B cell (primary cell): ENCODE measurements at regions not wholly inside any gene's neighbourhood (a gene's known extent, or its start where the extent isn't known, plus 50 kb on each side); places are given as distances from the start of the nearest gene placed in this dataset.

Source experiments
- ATAC-seq: fragments of 200-7000 bp; cut with Tn5 transposase; one replicate; pipeline ENCODE4 v1.10.0; 2021; ENCODE audit warnings: low read depth, mild to moderate bottlenecking, moderate number of reproducible peaks, moderate library complexity
- CTCF ChIA-PET: fragments of 350-600 bp; sonication (Branson Sonifier 250); formaldehyde crosslinking; loops from one replicate; lab custom pipeline; 2021; ENCODE audit warnings: antibody characterized with exemption, inconsistent platforms; lab: Charles Lee
- POLR2A ChIA-PET: fragments of 350-600 bp; sonication (Branson Sonifier 250); formaldehyde crosslinking; loops from one replicate; lab custom pipeline; 2021; ENCODE audit warnings: antibody characterized with exemption; lab: Charles Lee
- DNase-seq: peaks from one replicate; pipeline ENCODE4 v3.0.0; 2013
- H2AFZ ChIP-seq: 2 replicates; pipeline ENCODE4 v1.6.1; 2012; ENCODE audit warnings: mild to moderate bottlenecking, low read depth, low read length; ENCODE audit not compliant: insufficient read depth, poor library complexity, severe bottlenecking
- H3K27ac ChIP-seq, 2 donors: 1 replicate in 1 of 2; 2 replicates in 1 of 2; pipeline ENCODE4 v1.5.1; 2012 to 2013; ENCODE audit warnings: low read length in 2 of 2, mild to moderate bottlenecking in 2 of 2, moderate library complexity in 1 of 2
- H3K27me3 ChIP-seq, 4 experiments: fragments of 200-600 bp in 1 of 4; sonication (generic) in 1 of 4; replicated peaks in 1 of 4; 1 replicate in 2 of 4; 2 replicates in 2 of 4; pipeline versions ENCODE4 v1.6.1 to v1.7.0; 2013 to 2016; ENCODE audit warnings: low read length in 3 of 4, mild to moderate bottlenecking in 2 of 4, mixed read lengths in 1 of 4, moderate library complexity in 1 of 4; ENCODE audit not compliant: insufficient read depth in 4 of 4, control insufficient read depth in 3 of 4; ENCODE audit errors: control extremely low read depth in 1 of 4
- H3K36me3 ChIP-seq, 2 experiments: replicated peaks in 1 of 2; 1 replicate in 1 of 2; 2 replicates in 1 of 2; pipeline versions ENCODE4 v1.6.1 to v1.7.1; 2013; ENCODE audit warnings: low read length in 1 of 2; ENCODE audit not compliant: insufficient read depth in 2 of 2, control insufficient read depth in 1 of 2; ENCODE audit errors: control extremely low read depth in 1 of 2, extremely low read depth in 1 of 2
- H3K4me1 ChIP-seq, 2 donors: fragments of 200-600 bp in 1 of 2; sonication (generic) in 1 of 2; 1 replicate in 1 of 2; 2 replicates in 1 of 2; pipeline versions ENCODE4 v1.5.1 to v1.6.1; 2013 to 2017; ENCODE audit warnings: low read length in 2 of 2; ENCODE audit not compliant: control insufficient read depth in 2 of 2, insufficient read depth in 2 of 2
- H3K4me2 ChIP-seq: replicated peaks from 2 replicates; pipeline ENCODE3; 2012; ENCODE audit warnings: mild to moderate bottlenecking, low read depth, low read length; ENCODE audit not compliant: poor library complexity, severe bottlenecking
- H3K4me3 ChIP-seq, 5 experiments: fragments of 200-600 bp in 1 of 5; sonication (generic) in 1 of 5; 1 replicate in 3 of 5; 2 replicates in 2 of 5; pipeline versions ENCODE4 v1.5.1 to v1.7.0; 2011 to 2016; ENCODE audit warnings: low read length in 4 of 5, mild to moderate bottlenecking in 4 of 5, low read depth in 2 of 5, control low read depth in 1 of 5, moderate library complexity in 1 of 5; ENCODE audit not compliant: insufficient read depth in 1 of 5; ENCODE audit errors: control extremely low read depth in 1 of 5, extremely low read depth in 1 of 5
- H3K79me2 ChIP-seq: fragments of 200-600 bp; sonication (generic); one replicate; pipeline ENCODE4 v1.6.0; 2016; ENCODE audit warnings: low read length; ENCODE audit not compliant: control insufficient read depth, insufficient read depth
- H3K9ac ChIP-seq: fragments of 200-600 bp; sonication (generic); 2 replicates; pipeline ENCODE4 v1.6.1; 2017; ENCODE audit warnings: mild to moderate bottlenecking, low read length, moderate library complexity
- H3K9me3 ChIP-seq, 3 donors: one replicate each; pipeline versions ENCODE4 v1.6.1 to v1.7.1; 2013; ENCODE audit warnings: low read length in 2 of 3; ENCODE audit not compliant: control insufficient read depth in 2 of 3, insufficient read depth in 1 of 3; ENCODE audit errors: control extremely low read depth in 1 of 3
- H4K20me1 ChIP-seq: 2 replicates; pipeline ENCODE4 v1.6.0; 2012; ENCODE audit warnings: mild to moderate bottlenecking, low read length; ENCODE audit not compliant: insufficient read depth, control insufficient read depth, poor library complexity, severe bottlenecking
- H3K27ac Mint-ChIP-seq: one replicate; pipeline ENCODE4 v1.8.0; 2021; ENCODE audit warnings: mixed read lengths
- H3K27me3 Mint-ChIP-seq: one replicate; pipeline ENCODE4 v1.8.0; 2021; ENCODE audit warnings: mixed read lengths
- H3K4me1 Mint-ChIP-seq: one replicate; pipeline ENCODE4 v1.8.0; 2021; ENCODE audit warnings: mixed read lengths
- H3K4me3 Mint-ChIP-seq: one replicate; pipeline ENCODE4 v1.8.0; 2021; ENCODE audit warnings: mixed read lengths
- H3K9me3 Mint-ChIP-seq: one replicate; pipeline ENCODE4 v1.8.0; 2022; ENCODE audit warnings: mixed read lengths; ENCODE audit not compliant: insufficient read depth
- EZH2 ChIP-seq: IDR thresholded peaks from 2 replicates; pipeline ENCODE4 v1.6.1; 2012; ENCODE audit warnings: borderline replicate concordance, low read depth, mild to moderate bottlenecking, moderate library complexity, low read length; ENCODE audit not compliant: insufficient read depth, poor library complexity, severe bottlenecking
- WGBS: methylation state at CpG from one replicate; pipeline ENCODE4 v1.1.5; 2013; ENCODE audit warnings: missing lambda C conversion rate; ENCODE audit not compliant: insufficient coverage; 5-methylcytosine and 5-hydroxymethylcytosine counted together
- intact Hi-C: fragments of 100-400 bp; cut with micrococcal nuclease; formaldehyde crosslinking; loops from one replicate; pipeline ENCODE4 v1.10.0; 2022
- TF ChIP-seq, protein P1 (sequence below): fragments of 200-600 bp; IDR thresholded peaks from one replicate; pipeline ENCODE4 v1.8.0; 2022; ENCODE audit warnings: antibody characterized with exemption, mild to moderate bottlenecking

DNA sequence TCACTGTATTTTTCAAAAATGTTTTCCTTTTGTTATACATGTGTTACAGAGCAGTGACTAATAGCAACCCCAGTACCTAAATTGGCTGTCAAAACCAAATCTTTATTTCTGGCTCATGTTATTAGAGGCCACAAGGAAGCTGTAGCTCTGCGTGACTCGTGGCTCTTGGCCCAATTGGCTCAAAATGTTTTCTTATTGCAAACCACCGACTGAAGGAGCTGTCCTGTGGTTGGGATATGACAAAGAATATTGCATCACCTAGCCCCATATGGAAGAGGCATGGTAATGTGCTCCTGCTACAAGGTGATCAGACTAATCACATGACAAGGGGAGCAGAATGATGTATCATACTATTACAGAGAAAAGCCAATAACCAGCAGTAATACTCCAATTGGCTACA, 1058.5 kb downstream of the CBLN2 start:
- H3K4me1 ChIP-seq = no peaks in the 10 kb centered on the region
- H3K27ac ChIP-seq = no peak overlapping the region
- Mint-ChIP-seq H3K27ac (no peak overlapping the region), H3K4me1 (no peaks in the 10 kb centered on the region), H3K9me3 (peaks cover 3% of the 10 kb centered on the region), H3K4me3 (no peak overlapping the region), H3K27me3 (no peaks in the 10 kb centered on the region)
- DNase-seq (no peak), ATAC-seq (no peak)
- WGBS = 100% methylated on average over 2 of the region's 3 CpGs
- no peaks in the 10 kb centered on the region for H3K36me3 ChIP-seq
- intact Hi-C loops = no loop called here
- no peaks in the 10 kb centered on the region for H3K79me2 ChIP-seq
- ChIA-PET POLR2A (no interaction called here), CTCF (no interaction called here)
- H3K4me3 ChIP-seq = no peak overlapping the region
- H3K9me3 ChIP-seq = peaks cover 0 to 10% (median 0%) of the 10 kb centered on the region in 3 donors
- no peak for TF ChIP-seq EZH2
- TF ChIP-seq, protein P1, sequence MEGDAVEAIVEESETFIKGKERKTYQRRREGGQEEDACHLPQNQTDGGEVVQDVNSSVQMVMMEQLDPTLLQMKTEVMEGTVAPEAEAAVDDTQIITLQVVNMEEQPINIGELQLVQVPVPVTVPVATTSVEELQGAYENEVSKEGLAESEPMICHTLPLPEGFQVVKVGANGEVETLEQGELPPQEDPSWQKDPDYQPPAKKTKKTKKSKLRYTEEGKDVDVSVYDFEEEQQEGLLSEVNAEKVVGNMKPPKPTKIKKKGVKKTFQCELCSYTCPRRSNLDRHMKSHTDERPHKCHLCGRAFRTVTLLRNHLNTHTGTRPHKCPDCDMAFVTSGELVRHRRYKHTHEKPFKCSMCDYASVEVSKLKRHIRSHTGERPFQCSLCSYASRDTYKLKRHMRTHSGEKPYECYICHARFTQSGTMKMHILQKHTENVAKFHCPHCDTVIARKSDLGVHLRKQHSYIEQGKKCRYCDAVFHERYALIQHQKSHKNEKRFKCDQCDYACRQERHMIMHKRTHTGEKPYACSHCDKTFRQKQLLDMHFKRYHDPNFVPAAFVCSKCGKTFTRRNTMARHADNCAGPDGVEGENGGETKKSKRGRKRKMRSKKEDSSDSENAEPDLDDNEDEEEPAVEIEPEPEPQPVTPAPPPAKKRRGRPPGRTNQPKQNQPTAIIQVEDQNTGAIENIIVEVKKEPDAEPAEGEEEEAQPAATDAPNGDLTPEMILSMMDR = no peak
- H3K27me3 ChIP-seq = no peaks in the 10 kb centered on the region
- no peaks in the 10 kb centered on the region for H4K20me1 ChIP-seq
- H2AFZ ChIP-seq = no peak overlapping the region
- no peak overlapping the region for H3K4me2 ChIP-seq
- H3K9ac ChIP-seq = no peak overlapping the region

DNA sequence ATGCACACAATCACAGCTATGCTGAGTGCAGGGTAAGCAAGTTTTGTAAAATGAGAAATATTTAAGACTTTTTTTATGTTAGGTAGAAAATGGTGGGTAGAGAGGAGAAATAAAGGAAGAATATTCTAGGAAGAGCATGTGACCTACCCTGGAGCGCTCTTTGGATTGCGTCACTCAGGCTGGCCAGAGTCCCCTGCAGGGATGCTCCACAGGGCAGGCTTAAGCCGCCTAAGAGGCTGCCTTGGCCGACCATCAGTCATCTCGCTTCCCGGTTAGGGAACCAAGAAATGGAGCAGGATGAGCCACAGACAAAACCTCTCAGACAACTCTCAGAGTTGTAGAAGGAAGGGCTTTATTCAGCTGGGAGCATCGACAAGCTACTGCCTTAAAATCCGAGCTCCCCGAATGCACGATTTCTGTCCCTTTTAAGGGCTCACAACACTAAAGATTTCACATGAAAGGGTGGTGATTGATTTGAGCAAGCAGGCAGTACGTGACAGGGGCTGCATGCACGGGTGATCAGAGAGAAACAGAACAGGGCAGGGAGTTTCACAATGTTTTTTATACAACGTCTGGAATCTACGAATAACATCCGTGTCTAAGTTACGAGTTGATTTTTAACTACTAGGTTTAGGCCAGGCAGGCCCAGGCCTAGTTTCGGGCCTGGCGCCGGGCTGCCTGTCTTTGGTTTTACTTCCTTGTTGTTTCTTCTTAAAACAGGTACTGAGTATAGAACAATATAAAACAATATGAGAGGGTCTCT, 1072.0 kb downstream of the CBLN2 start:
- intact Hi-C loops = no loop called here
- CTCF ChIA-PET = no interaction called here
- no peaks in the 10 kb centered on the region for H3K79me2 ChIP-seq
- Mint-ChIP-seq H3K27ac (no peak overlapping the region), H3K4me1 (no peaks in the 10 kb centered on the region), H3K27me3 (no peaks in the 10 kb centered on the region), H3K4me3 (no peak overlapping the region), H3K9me3 (peaks cover 3% of the 10 kb centered on the region)
- no peak overlapping the region for H3K9ac ChIP-seq
- H3K36me3 ChIP-seq = no peaks in the 10 kb centered on the region
- TF ChIP-seq, protein P1 = no peak
- no peak overlapping the region for H2AFZ ChIP-seq
- H3K4me3 ChIP-seq = no peak overlapping the region
- H3K27me3 ChIP-seq = no peaks in the 10 kb centered on the region
- H3K4me2 ChIP-seq = no peak overlapping the region
- H3K27ac ChIP-seq = no peak overlapping the region
- no peaks in the 10 kb centered on the region for H3K9me3 ChIP-seq
- H3K4me1 ChIP-seq = no peaks in the 10 kb centered on the region
- no peaks in the 10 kb centered on the region for H4K20me1 ChIP-seq
- POLR2A ChIA-PET = no interaction called here
- DNase-seq (no peak), ATAC-seq (no peak)
- WGBS = 91% methylated on average over 16 of the region's 19 CpGs
